ENCODE measurements at regions not wholly inside any gene's neighbourhood (a gene's known extent, or its start where the extent isn't known, plus 50 kb on each side); places are given as distances from the start of the nearest gene placed in this dataset.

- no peak for TF ChIP-seq SUZ12 (IDR thresholded peaks at IDR 0.05; ENCODE audit: extremely low read depth, insufficient read depth, insufficient read length)
- no peak for TF ChIP-seq ZNF274 (IDR thresholded peaks at IDR 0.05; ENCODE audit: low read depth, low read length)
- no peak for TF ChIP-seq YY1 (IDR thresholded peaks at IDR 0.05; ENCODE audit: insufficient read depth, insufficient read length)
Measured at GRCh38 chr14:26213846-26214575, 383.8 kb downstream of the NOVA1 start.
